GM12878 (cell line): ENCODE measurements at regions not wholly inside any gene's neighbourhood (a gene's known extent, or its start where the extent isn't known, plus 50 kb on each side); places are given as distances from the start of the nearest gene placed in this dataset.

Experiments used
- ATF2 ChIP-seq: IDR thresholded peaks from 2 replicates; pipeline ENCODE4 v1.6.1; 2012; ENCODE audit warnings: low read length, inconsistent platforms
- CTCF ChIP-seq, 3 experiments: IDR thresholded peaks in 2 of 3; conservative IDR thresholded peaks in 1 of 3; 2 replicates each; pipeline ENCODE4 v1.5.1; 2011; ENCODE audit warnings: low read depth in 3 of 3, low read length in 3 of 3, mild to moderate bottlenecking in 3 of 3, control low read depth in 2 of 3, moderate library complexity in 2 of 3, inconsistent platforms in 1 of 3, mixed read lengths in 1 of 3; ENCODE audit not compliant: control insufficient read depth in 2 of 3, insufficient read depth in 1 of 3; ENCODE audit errors: extremely low read depth in 1 of 3
- POLR2A ChIP-seq: IDR thresholded peaks from 2 replicates; pipeline ENCODE4 v1.6.1; 2011; ENCODE audit warnings: low read depth, mild to moderate bottlenecking, low read length

GRCh38 chr9:6096821-6097220, 81.4 kb upstream of the RANBP6 start:
- TF ChIP-seq CTCF (IDR thresholded peaks at IDR 0.05 in 2 of 3, conservative IDR thresholded peaks at IDR 0.05 in 1 of 3; ENCODE audit: control insufficient read depth in 2 of 3, extremely low read depth in 1 of 3, insufficient read depth in 1 of 3, low read depth in 3 of 3, low read length in 3 of 3) (no peak), ATF2 (no peak), POLR2A (no peak)
